ENCODE measurements at regions not wholly inside any gene's neighbourhood (a gene's known extent, or its start where the extent isn't known, plus 50 kb on each side); places are given as distances from the start of the nearest gene placed in this dataset.

DNA sequence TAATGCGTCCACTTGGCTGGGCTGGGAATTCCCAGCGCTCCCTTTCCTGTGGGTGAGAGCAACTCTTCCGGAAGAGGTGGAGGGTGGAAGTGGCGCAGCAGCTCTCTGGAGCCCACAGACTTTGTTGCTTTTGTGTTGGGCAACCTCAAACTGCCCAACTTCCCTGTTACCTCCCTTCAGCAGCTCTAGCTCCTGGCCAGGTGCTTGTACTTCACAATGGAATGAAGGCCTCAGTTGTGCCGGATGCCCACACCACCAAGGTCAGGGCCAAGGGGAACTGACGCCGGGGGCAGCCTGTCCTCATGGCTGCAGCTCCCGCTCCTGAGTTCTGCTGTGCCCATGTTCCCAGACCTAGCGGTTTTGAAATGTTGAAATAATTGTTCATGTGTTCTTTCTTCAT, 322.9 kb downstream of the GALR1 start:
- DNase-seq (ENCODE audit: low read depth), result no peak

DNA sequence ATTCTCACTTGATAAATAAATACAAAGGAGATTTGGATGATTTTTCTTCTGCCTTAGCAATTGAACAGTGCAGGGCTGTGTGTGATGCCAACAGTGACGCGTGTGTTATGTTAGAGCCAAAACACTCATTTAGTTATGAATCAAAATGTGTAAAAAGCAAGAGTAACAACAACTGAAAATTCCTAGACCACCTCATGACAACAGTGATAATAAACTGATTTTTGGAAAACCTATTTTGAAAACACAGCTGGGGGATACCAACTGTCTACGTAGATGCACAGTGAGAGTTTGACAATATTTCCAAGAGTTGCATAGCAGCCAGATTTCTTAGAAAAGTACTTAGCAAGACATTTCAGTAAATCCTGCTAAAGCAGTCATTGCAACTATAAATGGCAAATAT, 323.9 kb downstream of the GALR1 start:
- no peak for DNase-seq (ENCODE audit: low read depth)

DNA sequence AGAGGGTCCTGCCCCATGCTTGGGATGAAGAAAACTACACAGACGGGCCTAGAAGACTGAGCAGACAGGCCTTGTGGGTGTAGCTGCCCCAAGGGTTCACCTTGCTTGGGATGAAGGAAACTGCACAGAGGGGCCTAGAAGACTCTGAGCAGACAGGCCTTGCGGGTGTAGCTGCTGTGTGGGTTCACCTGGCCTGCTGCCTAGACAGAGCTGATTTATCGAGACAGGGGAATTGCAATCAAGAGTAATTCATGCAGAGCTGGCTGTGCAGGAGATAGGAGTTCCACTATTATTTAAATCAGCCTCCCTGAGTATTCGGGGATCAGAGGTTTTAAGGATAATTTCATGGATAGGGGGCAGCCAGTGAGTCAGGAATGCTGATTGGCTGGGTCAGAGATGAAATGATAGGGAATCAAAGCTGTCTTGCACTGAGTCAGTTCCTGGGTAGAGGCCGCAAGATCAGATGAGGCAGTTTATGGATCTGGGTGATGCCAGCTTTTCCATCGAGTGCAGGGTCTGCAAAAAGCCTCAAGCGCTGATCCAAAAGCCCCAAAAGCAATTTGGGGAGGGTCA, 341.4 kb downstream of the GALR1 start:
- no peak for DNase-seq (ENCODE audit: low read depth)

DNA sequence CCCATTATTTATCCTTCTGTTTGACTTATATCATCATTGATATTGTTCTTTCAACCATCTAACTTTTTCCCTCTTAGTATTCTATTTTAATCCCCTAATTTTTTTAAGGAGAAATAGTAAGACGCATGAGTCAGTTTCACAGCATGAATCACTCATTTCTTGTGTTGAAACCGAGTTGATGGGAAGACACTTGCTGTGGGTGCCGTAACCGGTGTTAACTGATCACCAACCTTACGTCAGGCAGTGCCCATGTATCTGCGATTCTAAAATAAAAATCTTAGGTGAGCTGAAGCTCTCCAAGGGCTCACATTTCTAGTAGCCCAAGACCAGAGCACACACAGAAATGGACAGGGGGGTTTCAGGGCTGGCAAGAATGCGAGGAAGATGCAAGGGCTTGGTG, 348.1 kb downstream of the GALR1 start:
- DNase-seq (ENCODE audit: low read depth), result no peak

DNA sequence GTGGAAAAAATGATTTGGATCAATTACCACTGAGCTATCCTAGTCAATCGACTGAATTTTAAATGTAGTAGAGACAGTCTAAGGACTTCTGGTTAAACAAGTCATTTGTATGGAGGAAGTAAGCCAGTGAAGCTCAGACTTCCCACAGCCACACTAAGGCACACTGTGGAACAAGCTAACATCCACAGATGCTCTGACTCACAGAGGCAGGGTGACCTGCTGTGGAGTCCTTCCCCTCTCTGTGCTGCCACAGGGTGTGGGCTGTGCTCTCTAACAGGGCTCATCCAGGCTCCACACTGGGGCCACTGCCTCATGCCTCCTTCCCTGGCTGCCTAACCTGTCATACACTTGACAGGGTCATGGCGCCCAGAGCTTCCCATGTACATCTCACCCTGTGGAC, 351.0 kb downstream of the GALR1 start:
- no peak for DNase-seq (ENCODE audit: low read depth)

DNA sequence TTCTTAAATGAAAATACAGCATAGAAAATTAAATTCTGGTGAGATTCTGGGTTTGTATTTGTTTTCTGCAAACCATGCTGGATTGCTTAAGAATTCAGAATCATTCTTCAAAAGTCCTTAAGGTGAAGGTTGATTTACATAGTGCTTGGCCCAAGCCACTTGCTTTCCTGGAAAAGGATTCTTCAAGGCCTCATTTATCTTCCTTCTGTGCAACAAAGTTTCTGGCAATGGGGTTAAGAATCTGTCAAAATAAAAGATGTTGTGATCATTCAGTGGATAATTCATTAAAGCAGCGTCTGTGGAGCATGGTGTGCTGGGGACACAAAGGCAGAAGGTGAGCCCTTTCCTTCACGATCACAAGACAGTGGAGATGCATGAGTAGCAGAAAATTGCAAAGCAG, 351.9 kb downstream of the GALR1 start:
- DNase-seq (ENCODE audit: low read depth), result no peak

DNA sequence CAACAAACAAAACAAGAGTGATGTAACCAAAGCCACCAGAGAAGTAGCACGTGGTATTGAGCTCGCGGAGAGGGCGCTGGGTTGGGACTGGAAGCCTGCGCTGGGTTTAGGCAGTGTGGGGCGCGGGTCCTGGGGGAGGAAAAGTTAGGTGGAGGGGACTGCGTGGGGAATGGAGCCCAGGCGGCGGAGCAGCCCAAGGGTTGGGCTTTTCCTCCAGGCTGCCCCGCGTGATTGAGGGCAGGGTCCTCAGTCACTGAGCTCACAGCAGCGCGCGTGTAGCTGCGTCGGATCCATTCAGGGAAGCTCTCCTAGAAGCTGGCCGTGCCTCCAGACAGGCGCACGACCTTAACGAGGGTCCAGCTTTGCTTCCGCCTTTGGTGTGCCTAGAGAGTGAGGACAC, 357.4 kb downstream of the GALR1 start:
- no peak for DNase-seq (ENCODE audit: low read depth)

DNA sequence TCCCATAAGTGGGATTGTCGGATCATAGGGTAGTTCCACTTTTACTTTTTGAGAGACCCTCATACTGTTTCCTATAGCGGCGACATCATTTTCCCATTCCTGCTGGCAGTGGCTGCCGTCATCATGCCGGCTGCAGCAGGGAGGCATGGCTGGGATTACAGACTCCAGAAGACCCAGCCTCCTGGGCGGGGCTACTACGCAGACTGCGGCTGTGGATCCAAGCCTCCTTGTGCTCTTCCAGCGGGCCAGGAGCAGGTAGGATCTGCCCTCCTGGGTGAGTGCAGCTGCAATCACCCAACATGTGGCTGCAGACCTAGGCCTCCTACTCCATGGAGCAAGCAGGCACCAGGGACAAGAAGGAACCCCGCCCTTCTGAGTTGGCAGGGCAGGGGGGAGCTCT, 359.2 kb downstream of the GALR1 start:
- DNase-seq (ENCODE audit: low read depth), result no peak

DNA sequence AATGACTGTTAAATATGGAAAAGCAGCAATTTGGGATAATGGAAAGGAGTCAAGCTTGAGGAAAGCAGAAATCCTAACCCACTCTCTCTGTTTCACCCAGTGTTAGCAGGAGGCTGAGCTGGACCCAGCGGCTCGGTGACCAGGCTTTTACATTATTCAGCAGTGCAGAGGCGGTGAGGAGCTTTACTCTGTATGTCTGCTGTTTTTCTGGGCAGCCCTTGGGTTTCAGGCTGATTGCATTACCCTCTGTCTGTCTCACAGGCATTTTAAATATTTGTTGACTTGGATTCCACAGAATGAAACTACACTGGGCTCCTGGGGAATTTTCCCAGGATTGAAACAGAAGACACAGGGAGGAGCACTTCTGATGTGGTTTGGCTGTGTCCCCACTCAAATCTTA, 368.0 kb downstream of the GALR1 start:
- no peak for DNase-seq (ENCODE audit: low read depth)

DNA sequence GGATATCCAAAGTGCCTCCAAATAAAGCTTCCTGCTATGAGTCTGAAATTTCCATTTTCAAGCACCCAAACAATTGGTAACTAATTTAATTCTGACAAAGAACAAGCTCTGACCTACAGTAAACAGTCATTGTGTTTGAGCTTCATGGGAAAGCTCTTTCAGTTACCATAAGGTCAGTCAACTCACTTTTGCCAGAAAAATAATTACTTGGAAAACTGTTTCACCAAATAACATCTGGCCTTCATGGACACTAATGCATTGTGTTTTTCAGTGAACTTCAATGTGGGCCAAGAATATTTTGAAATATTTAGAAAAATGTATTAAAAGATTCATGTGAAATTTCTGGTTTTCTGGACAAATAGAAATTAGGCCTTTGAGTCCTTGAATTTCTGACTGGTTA, 369.9 kb downstream of the GALR1 start:
- DNase-seq (ENCODE audit: low read depth), result no peak

DNA sequence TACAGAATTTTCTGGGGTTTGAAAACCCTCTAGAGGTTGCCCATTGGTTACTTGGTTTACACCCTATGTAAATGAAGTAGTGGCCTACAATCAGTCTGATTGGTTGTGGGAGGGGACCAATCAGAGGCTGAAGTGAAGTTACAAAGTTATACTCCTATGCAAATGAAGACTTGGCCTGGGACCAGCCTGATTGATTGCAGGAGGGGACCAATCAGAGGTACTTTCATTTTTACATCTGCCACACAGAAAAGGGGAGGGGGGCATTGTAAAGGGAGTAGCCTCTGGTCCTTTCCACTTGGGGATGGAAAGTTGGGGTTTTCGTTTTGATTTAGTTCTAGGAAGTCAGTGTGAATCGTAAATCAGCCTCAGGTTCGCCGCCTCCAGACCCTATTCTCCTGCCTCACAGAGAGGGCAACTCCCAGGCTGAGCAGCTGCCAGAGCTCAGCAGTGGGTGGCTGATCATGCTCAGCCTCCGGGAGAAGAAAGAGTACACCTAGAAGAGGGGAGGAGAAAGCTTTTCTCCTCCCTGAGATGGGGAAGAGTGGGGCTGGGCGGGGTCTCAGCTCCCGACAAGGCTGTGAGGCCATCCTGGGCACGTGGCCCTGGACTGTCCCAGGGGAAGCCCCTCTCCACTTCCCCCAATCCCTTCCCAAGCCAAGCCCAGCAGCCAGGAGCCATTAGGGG, 372.5 kb downstream of the GALR1 start:
- DNase-seq (ENCODE audit: low read depth), result no peak

DNA sequence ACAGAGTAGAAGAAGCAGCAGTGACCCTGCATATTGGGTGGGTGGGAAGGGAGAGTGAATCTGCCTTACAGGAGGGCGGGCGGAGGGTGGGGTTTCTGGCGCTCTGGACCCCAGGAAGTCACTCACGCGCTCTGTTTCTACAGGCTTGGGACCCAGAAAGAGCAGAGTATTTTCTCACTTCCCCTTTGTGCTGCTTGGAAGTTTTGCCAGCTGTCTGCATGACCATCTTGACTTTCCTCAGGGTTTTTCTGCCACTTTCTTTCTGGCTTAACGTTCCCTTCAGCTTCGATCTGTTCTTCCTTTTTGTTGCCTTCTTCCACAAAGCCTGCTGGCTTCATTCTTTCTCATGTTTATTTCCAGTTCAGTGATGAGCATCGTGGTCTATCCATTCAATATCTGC, 383.1 kb downstream of the GALR1 start:
- DNase-seq (ENCODE audit: low read depth), result no peak

DNA sequence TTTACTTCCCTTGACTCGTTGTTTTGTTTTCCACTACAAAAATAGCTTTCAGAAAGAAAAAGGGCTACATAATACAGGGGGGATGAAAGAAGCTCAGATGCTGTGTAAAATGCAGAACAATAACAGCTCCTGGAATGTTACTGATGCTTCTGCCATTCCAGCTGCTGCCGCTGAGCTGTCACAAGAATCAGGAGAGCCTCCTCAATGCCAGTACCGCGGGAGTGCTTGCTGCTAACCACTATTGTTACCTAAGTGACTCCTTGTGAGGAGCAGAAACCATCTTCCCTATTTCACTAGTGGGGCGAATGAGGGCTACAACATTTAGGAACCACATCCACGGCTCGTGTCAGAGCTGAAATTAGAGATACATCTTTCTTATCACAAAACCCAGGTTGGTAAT, 384.8 kb downstream of the GALR1 start:
- DNase-seq (ENCODE audit: low read depth), result no peak

DNA sequence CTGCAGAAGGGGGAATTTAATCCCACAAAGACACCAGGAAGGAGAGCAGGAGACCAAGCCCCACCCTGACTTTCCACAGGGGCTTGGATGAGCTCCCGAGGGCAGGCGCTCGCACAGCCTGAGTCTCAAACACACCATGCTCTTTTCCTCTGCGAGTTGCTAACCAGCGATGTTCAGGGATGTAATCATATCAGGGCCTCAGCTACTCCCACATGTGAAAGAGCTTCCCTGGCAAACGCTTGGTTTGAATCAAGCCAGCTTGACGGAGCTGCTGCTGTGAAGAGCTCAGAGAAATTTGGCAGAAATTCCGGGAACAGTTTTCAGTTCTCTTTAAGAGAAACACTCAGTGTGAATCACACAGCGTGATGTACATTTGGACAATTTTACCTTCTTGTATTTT, 385.8 kb downstream of the GALR1 start:
- DNase-seq (ENCODE audit: low read depth), result peak; percentile 86

DNA sequence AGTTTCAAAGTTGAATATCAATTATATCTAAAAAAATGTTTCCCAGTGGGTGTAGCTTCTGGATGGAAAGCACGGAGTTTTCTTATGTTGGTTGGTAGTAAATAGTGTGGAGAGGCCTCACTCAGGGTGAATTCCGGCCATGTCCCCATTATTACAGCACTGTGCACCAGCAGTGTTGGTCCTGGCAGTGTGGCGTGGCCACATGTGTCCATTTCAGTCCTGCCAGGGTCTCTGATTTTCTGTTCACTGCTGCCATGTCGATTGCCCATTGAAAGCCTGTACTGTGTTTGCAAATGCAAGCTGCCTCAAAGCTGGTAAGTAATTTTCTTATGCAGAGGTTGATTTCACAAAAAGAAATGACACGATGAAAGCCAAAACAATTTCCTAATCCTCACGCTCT, 386.2 kb downstream of the GALR1 start:
- no peak for DNase-seq (ENCODE audit: low read depth)

DNA sequence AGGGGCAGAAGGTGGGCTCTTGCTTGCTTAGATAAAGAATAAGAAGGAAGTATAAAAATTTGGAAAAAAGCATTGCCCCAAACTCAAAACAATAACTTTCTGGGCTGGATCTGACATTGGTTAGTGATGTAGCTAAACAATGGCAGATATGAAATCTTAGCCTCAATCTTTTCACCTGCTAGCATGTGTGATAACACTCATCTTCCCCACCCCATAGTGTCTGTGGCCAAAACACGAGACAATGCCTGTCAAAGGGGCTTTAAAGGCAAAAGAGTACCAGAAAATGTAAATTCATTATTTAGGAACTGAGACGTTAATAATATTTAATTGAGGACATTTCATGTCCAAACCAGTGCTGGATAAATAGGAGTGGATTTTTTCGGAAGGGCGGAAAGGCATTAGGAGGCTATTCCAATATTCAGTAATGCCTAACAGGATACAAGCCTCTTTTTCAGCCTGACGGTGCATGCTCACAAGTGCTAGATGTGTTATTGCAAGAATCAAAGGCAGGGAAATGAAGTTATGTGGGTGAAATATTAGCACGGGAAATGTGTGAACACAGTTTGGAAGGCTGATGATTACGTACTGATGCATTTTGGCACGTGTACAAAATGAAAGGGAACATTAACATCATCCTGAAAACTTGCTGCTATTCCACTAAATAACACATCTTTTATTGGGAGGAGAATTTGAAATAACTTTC, 395.7 kb downstream of the GALR1 start:
- DNase-seq (ENCODE audit: low read depth), result no peak

DNA sequence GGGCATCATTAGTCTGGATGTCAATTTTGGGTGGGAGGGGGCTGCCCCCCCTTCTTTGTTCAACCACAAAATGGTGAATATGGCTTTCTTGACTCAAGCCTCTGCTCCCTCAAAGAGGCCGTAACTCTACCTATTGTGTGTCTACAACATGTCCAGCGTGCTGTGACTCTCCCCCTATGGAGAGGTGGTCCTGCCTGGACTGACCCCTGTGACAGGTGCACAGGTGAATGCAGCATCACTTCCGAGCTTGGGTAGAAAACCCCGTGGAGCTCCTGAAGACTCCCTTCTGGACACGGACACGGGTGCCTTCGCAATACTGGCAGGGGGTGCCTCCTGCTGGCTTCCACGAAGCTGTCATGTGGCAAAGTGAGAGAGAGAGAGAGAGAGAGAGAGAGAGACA, 397.8 kb downstream of the GALR1 start:
- no peak for DNase-seq (ENCODE audit: low read depth)

DNA sequence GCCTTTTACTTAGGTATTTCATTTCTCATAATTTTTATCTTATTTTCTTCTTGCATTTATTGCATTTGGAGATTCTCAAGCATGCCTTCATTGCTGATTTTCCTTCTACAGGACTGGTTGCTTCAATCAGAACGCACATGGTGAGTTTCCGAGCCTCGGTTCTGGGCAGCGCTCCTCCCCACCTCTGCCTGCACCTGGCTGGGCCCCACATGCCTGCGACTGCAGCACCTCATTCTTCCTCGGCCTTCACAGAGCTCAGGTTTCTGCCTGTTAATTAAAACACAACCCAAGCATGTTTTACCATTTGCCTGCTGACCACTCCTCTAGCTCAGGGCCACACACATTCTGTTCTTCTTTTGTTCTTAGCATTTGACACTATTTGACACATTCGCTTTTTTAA, 398.8 kb downstream of the GALR1 start:
- DNase-seq (ENCODE audit: low read depth), result no peak

DNA sequence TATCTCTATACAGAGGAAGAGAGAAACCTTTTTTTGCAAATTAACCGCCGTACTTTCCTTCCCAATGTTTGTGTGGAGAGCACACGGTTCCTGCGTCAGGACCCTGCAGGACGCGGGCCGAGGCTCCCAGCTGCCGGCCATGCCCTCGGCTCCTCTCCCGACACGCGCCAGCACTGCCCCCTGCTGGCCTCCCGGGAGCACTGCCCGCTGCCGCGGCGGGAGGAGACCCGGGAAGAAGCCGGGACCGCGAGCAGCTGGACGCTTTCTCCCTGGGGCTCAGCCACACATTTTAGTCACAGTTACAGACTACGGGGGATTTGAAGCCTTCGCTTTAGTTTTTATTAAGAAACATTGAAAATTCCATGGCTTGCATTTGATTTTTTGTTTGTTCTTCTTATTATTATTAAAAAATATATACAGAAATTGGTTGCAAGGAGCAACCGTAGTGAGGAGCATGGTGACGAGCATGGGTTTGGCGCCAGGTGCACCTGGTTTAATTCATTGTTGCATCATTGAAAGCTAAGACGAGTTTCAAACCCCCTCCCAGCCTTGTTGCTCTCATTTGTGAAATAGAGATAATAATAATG, 401.2 kb downstream of the GALR1 start:
- DNase-seq (ENCODE audit: low read depth), result no peak

DNA sequence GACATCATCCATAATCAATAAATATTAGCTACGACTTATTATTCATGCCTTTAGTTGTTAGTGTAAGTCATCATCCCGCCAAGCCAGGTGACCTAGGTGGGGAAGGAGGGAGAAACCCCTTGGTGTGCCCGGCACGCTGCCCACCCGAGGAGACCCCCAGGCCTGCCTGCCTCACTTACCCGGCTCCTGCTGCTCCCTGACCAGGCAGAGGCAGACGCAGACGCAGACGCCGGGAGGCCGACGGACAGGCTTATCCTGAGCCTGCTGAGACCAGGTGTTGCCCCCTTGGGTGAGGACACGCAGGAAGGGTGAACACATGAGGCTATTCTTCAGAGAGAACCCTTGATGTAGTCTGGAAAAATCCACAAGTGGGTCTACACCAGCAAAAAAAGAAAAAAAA, 401.8 kb downstream of the GALR1 start:
- DNase-seq (ENCODE audit: low read depth), result no peak

DNA sequence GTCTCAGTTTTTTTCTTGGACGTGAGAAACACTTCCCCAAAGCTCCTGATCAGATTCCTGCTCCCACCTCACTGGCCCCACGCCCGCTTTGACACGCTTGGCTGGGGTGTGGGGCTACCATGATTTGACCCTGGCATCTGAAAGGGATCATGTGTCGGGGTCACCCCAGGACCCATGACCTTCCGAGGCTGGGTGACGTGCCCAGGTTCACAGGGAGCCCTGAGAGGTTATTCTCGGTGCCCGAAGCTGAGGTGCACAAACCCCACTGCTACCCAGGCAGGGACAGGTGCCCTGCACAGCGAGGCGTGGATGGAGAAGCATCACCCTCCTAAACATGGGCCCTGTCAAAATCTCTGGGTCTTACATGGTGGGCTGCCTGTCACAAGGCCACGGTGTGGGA, 404.1 kb downstream of the GALR1 start:
- DNase-seq (ENCODE audit: low read depth), result no peak

DNA sequence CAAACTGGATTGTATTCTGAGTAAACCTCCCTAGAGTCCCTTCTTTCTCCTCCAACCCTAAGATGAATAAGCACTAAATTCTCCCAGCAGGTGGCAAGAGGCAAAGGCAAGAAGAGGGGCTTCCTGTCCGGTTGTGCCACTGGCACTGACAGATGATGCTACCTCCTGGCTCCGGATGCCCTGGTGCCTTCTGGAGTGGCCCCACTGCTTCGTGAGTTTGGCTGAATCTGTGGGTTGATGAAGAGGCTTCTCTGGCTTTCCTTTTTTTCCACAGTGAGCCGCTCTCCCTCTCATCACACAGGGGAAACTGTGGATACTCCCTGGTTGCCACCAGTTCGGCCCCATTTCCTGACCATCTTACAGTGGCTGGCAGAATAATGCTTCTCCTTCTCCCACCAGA, 404.7 kb downstream of the GALR1 start:
- DNase-seq (ENCODE audit: low read depth), result no peak

DNA sequence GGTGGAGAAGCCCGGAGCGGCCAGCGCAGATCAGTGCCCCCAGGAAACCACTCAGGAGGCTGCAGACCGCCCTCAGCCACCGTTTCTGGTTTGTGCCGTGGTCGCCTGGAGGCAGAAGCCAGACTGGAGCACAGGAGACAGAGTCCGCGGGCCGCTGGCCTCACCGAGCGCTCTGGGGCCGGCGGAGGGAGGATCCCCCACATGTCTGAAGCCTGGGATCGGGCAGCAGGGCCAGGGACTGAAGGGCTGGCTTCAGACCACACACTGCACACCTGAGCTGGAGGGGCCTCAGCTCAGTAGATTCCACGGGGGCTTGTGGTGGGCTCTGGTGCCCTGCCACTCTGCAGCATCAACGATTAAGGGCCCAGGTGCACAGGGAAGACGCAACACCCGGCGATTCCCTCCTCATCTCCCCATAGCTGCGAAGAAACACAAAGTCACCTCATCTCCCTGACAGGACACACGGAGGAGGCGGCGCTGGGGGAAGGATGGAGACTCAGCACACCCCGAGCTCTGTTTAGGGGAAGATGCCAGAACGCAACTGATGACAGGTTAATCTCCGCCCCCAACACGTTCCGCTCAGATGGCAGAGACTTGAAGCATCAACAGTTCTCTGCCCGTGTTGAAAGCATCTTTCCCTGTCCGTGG, 408.1 kb downstream of the GALR1 start:
- no peak for DNase-seq (ENCODE audit: low read depth)

Measured in forelimb muscle (tissue), 1 donor.